HL-60 (cell line): ENCODE measurements at regions not wholly inside any gene's neighbourhood (a gene's known extent, or its start where the extent isn't known, plus 50 kb on each side); places are given as distances from the start of the nearest gene placed in this dataset.

Experiments
- DNase-seq, 2 experiments: peaks; one replicate each; pipeline ENCODE4 v3.0.0-alpha.2; 2010 to 2020; ENCODE audit warnings: low read depth in 1 of 2, low spot score in 1 of 2
- H3K27ac ChIP-seq: fragments of 250-450 bp; sonication (Bioruptor Pico); replicated peaks from 2 replicates; pipeline ENCODE4 v1.5.1; 2020; ENCODE audit warnings: mild to moderate bottlenecking, moderate library complexity
- H3K27me3 ChIP-seq: fragments of 250-450 bp; sonication (Bioruptor Pico); 2 replicates; pipeline ENCODE4 v1.5.1; 2021; ENCODE audit warnings: mild to moderate bottlenecking, moderate library complexity; ENCODE audit not compliant: insufficient read depth, poor library complexity, severe bottlenecking
- H3K4me3 ChIP-seq: replicated peaks from 2 replicates; pipeline ENCODE4 v1.5.1; 2011; ENCODE audit warnings: mild to moderate bottlenecking, control low read depth, low read length; ENCODE audit not compliant: insufficient read depth
- CTCF ChIP-seq: IDR thresholded peaks from one replicate; pipeline ENCODE4 v1.5.1; 2011; ENCODE audit warnings: low read length, control low read depth, inconsistent platforms; ENCODE audit not compliant: insufficient read depth
- GABPA ChIP-seq: IDR thresholded peaks from 2 replicates; pipeline ENCODE4 v1.6.1; 2012; ENCODE audit warnings: low read depth
- POLR2AphosphoS5 ChIP-seq: IDR thresholded peaks from 2 replicates; pipeline ENCODE4 v1.6.1; 2012; ENCODE audit warnings: low read depth
- REST ChIP-seq: IDR thresholded peaks from 2 replicates; pipeline ENCODE4 v1.6.1; 2012; ENCODE audit warnings: low read depth; ENCODE audit not compliant: insufficient replicate concordance
- SPI1 ChIP-seq: IDR thresholded peaks from 2 replicates; pipeline ENCODE4 v1.6.1; 2012; ENCODE audit warnings: low read depth, mild to moderate bottlenecking, borderline replicate concordance

DNA sequence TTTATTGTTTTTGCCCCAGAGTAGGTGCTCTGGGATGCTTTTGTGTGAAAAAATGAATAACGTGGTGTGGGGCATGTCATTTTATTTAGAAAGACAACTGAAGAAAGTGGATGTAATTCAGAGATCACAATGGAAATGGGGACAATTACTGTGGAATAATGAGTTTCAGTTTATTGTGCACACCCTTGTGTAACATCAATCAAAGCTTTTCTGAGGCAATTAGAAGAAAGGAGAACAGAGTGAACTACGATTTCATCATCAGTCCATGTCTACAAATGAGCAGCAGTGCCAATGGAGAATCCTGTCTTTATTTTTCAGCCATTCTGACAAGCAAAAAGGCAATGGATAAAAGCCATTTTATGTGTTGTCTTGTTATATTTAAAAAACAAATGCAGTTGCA, 339.2 kb downstream of the TMA16 start:
- H3K27me3 ChIP-seq, result no peaks in the 10 kb centered on the region
- no peak for DNase-seq
- no peak overlapping the region for H3K4me3 ChIP-seq
- H3K27ac ChIP-seq, result no peak overlapping the region
- TF ChIP-seq CTCF (no peak), REST (no peak), GABPA (no peak), POLR2AphosphoS5 (no peak), SPI1 (no peak)

DNA sequence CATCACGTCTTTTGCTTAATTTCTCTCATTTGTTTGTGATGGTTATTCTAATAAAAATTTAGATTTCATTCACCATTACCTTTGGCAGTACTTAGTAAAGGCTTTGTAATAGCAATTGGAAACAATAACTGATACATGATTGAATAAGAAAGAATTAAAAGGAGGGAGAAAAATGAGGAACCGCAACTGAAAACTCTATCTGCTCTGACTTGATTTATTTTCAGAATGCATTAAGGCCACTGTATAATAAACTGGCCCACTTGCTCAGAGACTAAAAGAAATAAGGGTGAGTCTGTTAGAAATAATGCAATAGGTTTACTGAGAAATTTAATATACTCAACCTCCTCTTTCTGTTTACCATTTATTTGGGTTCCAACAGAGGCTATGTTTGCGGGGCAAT, 351.5 kb downstream of the TMA16 start:
- Histone ChIP-seq H3K27ac (no peak overlapping the region), H3K4me3 (no peak overlapping the region), H3K27me3 (no peaks in the 10 kb centered on the region)
- TF ChIP-seq CTCF, result no peak
- TF ChIP-seq GABPA, result no peak
- TF ChIP-seq POLR2AphosphoS5, result no peak
- no peak for TF ChIP-seq SPI1
- no peak for TF ChIP-seq REST
- DNase-seq, result no peak

DNA sequence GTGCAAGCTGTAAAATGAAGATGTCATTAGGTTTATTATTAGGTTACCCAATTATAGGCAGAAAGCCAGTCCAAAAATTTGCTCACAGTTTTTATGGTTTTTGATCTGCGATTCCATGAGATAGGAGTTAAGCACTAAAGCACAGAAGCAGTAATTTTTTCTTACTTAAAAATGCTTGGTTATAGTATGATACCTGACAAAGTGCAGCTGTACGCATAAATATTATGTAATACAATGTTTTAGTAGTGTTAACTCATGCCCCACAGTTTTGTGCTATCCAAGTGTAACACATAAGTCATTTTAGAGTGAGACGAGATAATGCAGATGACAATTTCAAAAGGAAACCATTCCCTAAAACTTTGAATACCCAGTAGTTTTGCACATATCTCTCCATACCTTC, 357.8 kb downstream of the TMA16 start:
- TF ChIP-seq POLR2AphosphoS5 (no peak), REST (no peak), CTCF (no peak), SPI1 (no peak), GABPA (no peak)
- no peak overlapping the region for H3K4me3 ChIP-seq

More for the DNA sequence above, 357.8 kb downstream of the TMA16 start:
- Histone ChIP-seq H3K27me3 (no peaks in the 10 kb centered on the region), H3K27ac (no peak overlapping the region)
- no peak for DNase-seq
